K562 (cell line): ENCODE measurements at regions not wholly inside any gene's neighbourhood (a gene's known extent, or its start where the extent isn't known, plus 50 kb on each side); places are given as distances from the start of the nearest gene placed in this dataset.

Source experiments
- CTCF ChIP-seq, 3 experiments: IDR thresholded peaks in 2 of 3; conservative IDR thresholded peaks in 1 of 3; 2 replicates each; pipeline ENCODE4 v1.5.1; 2011 to 2012; ENCODE audit warnings: low read length in 3 of 3, mild to moderate bottlenecking in 3 of 3, control low read depth in 2 of 3, improper control_type of control experiment in 1 of 3, inconsistent platforms in 1 of 3, low read depth in 1 of 3, mixed read lengths in 1 of 3, moderate library complexity in 1 of 3; ENCODE audit not compliant: insufficient read depth in 2 of 3
- MLX ChIP-seq, 2 experiments: fragments of 450-650 bp in 1 of 2; sonication (generic) in 1 of 2; formaldehyde crosslinking; conservative IDR thresholded peaks; 2 replicates each; pipeline versions ENCODE4 v1.4.0 to v1.8.1; 2020 to 2022; ENCODE audit warnings: mild to moderate bottlenecking in 1 of 2, missing genetic modification reagents in 1 of 2
- PHB2 ChIP-seq: fragments of 450-650 bp; IDR thresholded peaks from 2 replicates; pipeline ENCODE4 v1.6.1; 2017; ENCODE audit warnings: low read depth
- RB1 ChIP-seq: fragments of 450-650 bp; IDR thresholded peaks from 2 replicates; pipeline ENCODE4 v1.6.1; 2017; ENCODE audit warnings: low read depth, mild to moderate bottlenecking
- SMAD1 ChIP-seq: fragments of 150-350 bp; IDR thresholded peaks from 2 replicates; pipeline ENCODE4 v1.6.1; 2014; ENCODE audit warnings: low read length, low read depth; ENCODE audit not compliant: partially characterized antibody
- ZBTB7A ChIP-seq: IDR thresholded peaks from 2 replicates; pipeline ENCODE4 v1.6.1; 2011; ENCODE audit warnings: low read depth, mild to moderate bottlenecking, low read length, moderate library complexity, borderline replicate concordance; ENCODE audit not compliant: control insufficient read depth
- ZNF384 ChIP-seq: IDR thresholded peaks from 2 replicates; pipeline ENCODE4 v1.6.1; 2012; ENCODE audit warnings: low read depth, low read length, improper control_type of control experiment
- ZNF507 ChIP-seq: conservative IDR thresholded peaks from 2 replicates; pipeline ENCODE4 v1.6.1; 2017; ENCODE audit warnings: missing genetic modification characterization, missing compliant biosample characterization
- ZNF512 ChIP-seq: IDR thresholded peaks from 2 replicates; pipeline ENCODE4 v1.6.1; 2016; ENCODE audit warnings: missing genetic modification characterization, missing compliant biosample characterization

GRCh38 chr10:130728531-130729215 is 582.8 kb downstream of the TCERG1L start:
- no peak for TF ChIP-seq CTCF (IDR thresholded peaks at IDR 0.05 in 2 of 3, conservative IDR thresholded peaks at IDR 0.05 in 1 of 3; ENCODE audit: insufficient read depth in 2 of 3, low read depth in 1 of 3, low read length in 3 of 3)
- no peak for TF ChIP-seq RB1
- no peak for TF ChIP-seq ZNF512 (tag)
- TF ChIP-seq ZNF507 (tag) = no peak
- TF ChIP-seq ZNF384 = no peak
- TF ChIP-seq PHB2 = no peak
- TF ChIP-seq MLX (CRISPR knock-in tag; conservative IDR thresholded peaks at IDR 0.05) = no peak
- no peak for TF ChIP-seq ZBTB7A
- TF ChIP-seq SMAD1 = no peak
